ENCODE measurements at regions not wholly inside any gene's neighbourhood (a gene's known extent, or its start where the extent isn't known, plus 50 kb on each side); places are given as distances from the start of the nearest gene placed in this dataset.
A peak's percentile ranks its signal among the peaks of the same experiment; 100 is the strongest.

DNA sequence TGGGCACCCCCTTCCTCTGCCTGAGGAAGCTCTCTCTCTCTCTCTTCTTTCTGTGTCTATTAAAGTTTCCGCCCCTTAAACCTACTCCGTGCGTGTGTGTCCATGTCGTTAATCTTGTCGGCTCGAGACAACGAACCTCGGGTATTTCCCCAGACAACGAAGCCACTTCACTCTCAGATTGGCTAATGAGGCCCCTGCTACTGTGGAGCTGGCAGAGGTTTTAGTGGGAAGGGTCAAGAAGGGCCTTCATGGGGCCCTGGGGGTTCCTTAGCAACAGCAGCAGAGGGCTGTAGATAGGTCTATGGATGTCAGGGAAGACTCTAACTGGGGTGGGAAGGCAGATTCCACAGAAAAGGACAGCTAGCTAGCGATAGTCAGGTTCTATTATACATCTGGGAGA is 239.8 kb upstream of the RAB4A start:
- no peak overlapping the region for H3K9ac ChIP-seq
- H3K9me3 ChIP-seq (replicated peaks in 1 of 11): no peaks in the 10 kb centered on the region
- H3K27me3 ChIP-seq: peaks cover 37 to 92% (median 76%) of the 10 kb centered on the region in 11 experiments
- H3K27ac ChIP-seq: no peak overlapping the region
- peaks cover 28 to 96% (median 60%) of the 10 kb centered on the region in 10 experiments for H3K4me1 ChIP-seq
- peaks cover 0 to 23% (median 0%) of the 10 kb centered on the region in 11 experiments; a peak in 6 of 22 replicates for H4K20me1 ChIP-seq
- no peak overlapping the region for H3K4me3 ChIP-seq
- H3K36me3 ChIP-seq: no peaks in the 10 kb centered on the region
- no peak for TF ChIP-seq Cebpa-rat (IDR thresholded peaks at IDR 0.05)
- H3K4me2 ChIP-seq: peak overlapping the region in 1 of 11 experiments; percentile 15; a peak in 1 of 22 replicates

GRCh38 chr1:229031481-229032341 is 239.2 kb upstream of the RAB4A start:
- H3K9me3 ChIP-seq (replicated peaks in 1 of 11): no peaks in the 10 kb centered on the region
- no peaks in the 10 kb centered on the region for H3K36me3 ChIP-seq
- peaks cover 0 to 26% (median 0%) of the 10 kb centered on the region in 11 experiments; a peak in 6 of 22 replicates for H4K20me1 ChIP-seq
- no peak overlapping the region for H3K9ac ChIP-seq
- H3K27me3 ChIP-seq: peaks cover 37 to 93% (median 83%) of the 10 kb centered on the region in 11 experiments
- no peak overlapping the region for H3K27ac ChIP-seq
- H3K4me3 ChIP-seq: no peak overlapping the region
- H3K4me2 ChIP-seq: peak overlapping the region in 2 of 11 experiments; percentile 86 to 93; a peak in 1 of 22 replicates
- TF ChIP-seq Cebpa-rat (IDR thresholded peaks at IDR 0.05): no peak
- peaks cover 35 to 96% (median 63%) of the 10 kb centered on the region in 10 experiments for H3K4me1 ChIP-seq

- no peaks in the 10 kb centered on the region for H3K9me3 ChIP-seq (replicated peaks in 1 of 11)
- peaks cover 32 to 96% (median 60%) of the 10 kb centered on the region in 10 experiments for H3K4me1 ChIP-seq
- H3K4me3 ChIP-seq: no peak overlapping the region; a peak in 1 of 20 replicates
- no peak overlapping the region for H3K27ac ChIP-seq
- H3K4me2 ChIP-seq: peak overlapping the region in 5 of 11 experiments; percentile 45 to 93 (median 66); a peak in 10 of 22 replicates
- H4K20me1 ChIP-seq: peaks cover 0 to 26% (median 0%) of the 10 kb centered on the region in 11 experiments; a peak in 6 of 22 replicates
- TF ChIP-seq Cebpa-rat (IDR thresholded peaks at IDR 0.05): no peak
- no peak overlapping the region for H3K9ac ChIP-seq
- H3K27me3 ChIP-seq: peaks cover 40 to 94% (median 84%) of the 10 kb centered on the region in 11 experiments
- H3K36me3 ChIP-seq: no peaks in the 10 kb centered on the region
These were observed 238.5 kb upstream of the RAB4A start for GRCh38 chr1:229032375-229032774.

DNA sequence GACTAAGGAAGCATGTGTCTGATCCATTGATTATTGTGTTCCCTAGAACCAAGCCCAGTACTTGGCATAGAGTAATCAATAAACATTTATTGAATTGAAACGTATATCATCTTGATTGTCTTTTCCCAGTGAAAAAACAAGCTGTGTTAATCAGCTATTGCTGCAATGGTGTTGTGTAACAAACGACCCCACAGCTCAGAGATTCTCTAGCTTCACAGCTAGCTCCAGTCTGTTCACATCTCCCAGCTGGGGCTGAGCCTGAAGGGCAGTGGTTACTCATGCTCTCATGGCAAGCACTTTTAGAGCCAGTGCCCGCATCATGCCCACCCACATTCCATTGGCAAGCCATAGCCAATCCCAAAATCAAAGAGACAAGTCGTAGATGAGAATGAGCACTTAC is 237.4 kb upstream of the RAB4A start:
- Histone ChIP-seq H3K4me2 (peak overlapping the region in 6 of 11 experiments; percentile 25 to 93 (median 64); a peak in 10 of 22 replicates), H3K4me3 (no peak overlapping the region; a peak in 1 of 20 replicates), H3K4me1 (peaks cover 23 to 92% (median 50%) of the 10 kb centered on the region in 10 experiments), H3K27me3 (peaks cover 51 to 95% (median 93%) of the 10 kb centered on the region in 11 experiments), H3K36me3 (no peaks in the 10 kb centered on the region), H3K9me3 (replicated peaks in 1 of 11) (no peaks in the 10 kb centered on the region), H3K27ac (no peak overlapping the region), H4K20me1 (peaks cover 0 to 26% (median 0%) of the 10 kb centered on the region in 11 experiments; a peak in 6 of 22 replicates), H3K9ac (no peak overlapping the region)
- TF ChIP-seq Cebpa-rat (IDR thresholded peaks at IDR 0.05): 0 out of 22 replicates have a peak, but pooled peaks of 1 of the 11 experiments have one; percentile 12

DNA sequence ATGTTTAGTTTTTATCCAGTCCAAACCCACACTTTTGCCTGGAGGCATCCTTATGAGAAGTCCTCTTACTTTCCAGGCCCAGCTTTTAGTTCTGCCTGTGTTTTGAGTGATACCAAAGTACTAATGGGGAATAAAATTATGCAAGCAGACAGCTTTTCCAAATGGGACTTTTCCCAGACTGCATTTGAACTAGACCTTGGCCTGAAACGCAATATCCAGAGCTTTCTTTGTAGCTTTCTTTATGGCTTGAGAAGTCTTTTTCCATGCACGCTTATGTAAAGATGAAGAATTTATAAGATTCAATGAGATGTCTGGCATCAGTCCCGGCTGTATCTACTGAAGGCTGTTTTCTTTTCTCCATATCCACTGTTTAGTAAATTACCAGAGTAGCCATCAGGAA is 236.6 kb upstream of the RAB4A start:
- Histone ChIP-seq H3K9me3 (replicated peaks in 1 of 11) (peaks cover 0 to 8% (median 0%) of the 10 kb centered on the region in 11 experiments; a peak in 1 of 22 replicates), H3K4me3 (no peak overlapping the region), H3K4me2 (peak overlapping the region in 5 of 11 experiments; percentile 67 to 94 (median 86); a peak in 9 of 22 replicates), H4K20me1 (peaks cover 0 to 26% (median 0%) of the 10 kb centered on the region in 11 experiments; a peak in 6 of 22 replicates), H3K27me3 (peaks cover 57 to 95% (median 93%) of the 10 kb centered on the region in 11 experiments), H3K9ac (no peak overlapping the region), H3K27ac (no peak overlapping the region), H3K4me1 (peaks cover 21 to 84% (median 45%) of the 10 kb centered on the region in 10 experiments), H3K36me3 (no peaks in the 10 kb centered on the region)
- TF ChIP-seq Cebpa-rat (IDR thresholded peaks at IDR 0.05): no peak

DNA sequence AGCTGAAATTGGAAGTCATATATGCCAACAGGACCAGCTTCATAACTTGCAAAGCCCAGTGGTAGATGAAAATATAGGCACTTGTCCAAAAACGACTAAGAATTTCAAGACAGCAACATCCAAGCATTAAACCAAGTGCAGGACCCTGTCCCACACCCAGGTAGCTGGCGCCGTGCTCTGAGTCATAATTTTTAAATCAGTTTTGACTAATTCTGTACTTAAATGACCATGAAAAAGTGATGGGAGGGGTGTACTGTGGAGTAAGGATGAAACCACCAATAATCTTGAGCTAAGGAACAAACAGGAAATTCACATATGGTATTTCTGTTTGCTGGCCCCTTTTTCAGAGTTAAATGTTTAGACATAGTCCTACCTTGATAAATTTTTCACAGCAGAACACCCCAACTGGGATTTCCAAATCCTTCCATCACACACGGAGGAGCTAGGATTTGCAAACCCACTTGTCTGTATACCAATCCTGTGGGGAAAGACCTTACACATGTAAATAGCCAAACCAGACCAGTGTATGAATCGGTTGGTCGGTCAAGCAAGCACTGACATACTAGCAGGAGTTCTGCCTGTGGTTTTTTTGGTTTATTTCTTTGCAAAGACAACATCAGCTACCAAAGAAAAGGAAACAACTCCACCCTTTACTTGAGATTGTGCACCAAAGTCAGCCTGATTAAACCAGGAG is 235.7 kb upstream of the RAB4A start:
- Histone ChIP-seq H3K9me3 (replicated peaks in 1 of 11) (peaks cover 0 to 9% (median 0%) of the 10 kb centered on the region in 11 experiments; a peak in 1 of 22 replicates), H3K27me3 (peaks cover 57 to 95% (median 93%) of the 10 kb centered on the region in 11 experiments), H4K20me1 (peaks cover 0 to 26% (median 0%) of the 10 kb centered on the region in 11 experiments; a peak in 6 of 22 replicates), H3K4me2 (peak overlapping the region; percentile 53 to 94 (median 80)), H3K9ac (peak overlapping the region in 4 of 11 experiments; percentile 5 to 63 (median 34); a peak in 5 of 22 replicates), H3K27ac (peak overlapping the region in 4 of 11 experiments; percentile 52 to 78 (median 68); a peak in 8 of 22 replicates), H3K4me3 (peak overlapping the region in 3 of 10 experiments; percentile 16 to 50 (median 35); a peak in 3 of 20 replicates), H3K36me3 (no peaks in the 10 kb centered on the region), H3K4me1 (peaks cover 21 to 75% (median 42%) of the 10 kb centered on the region in 10 experiments)
- TF ChIP-seq Cebpa-rat (IDR thresholded peaks at IDR 0.05): 0 out of 22 replicates have a peak, but pooled peaks of 1 of the 11 experiments have one; percentile 11

DNA sequence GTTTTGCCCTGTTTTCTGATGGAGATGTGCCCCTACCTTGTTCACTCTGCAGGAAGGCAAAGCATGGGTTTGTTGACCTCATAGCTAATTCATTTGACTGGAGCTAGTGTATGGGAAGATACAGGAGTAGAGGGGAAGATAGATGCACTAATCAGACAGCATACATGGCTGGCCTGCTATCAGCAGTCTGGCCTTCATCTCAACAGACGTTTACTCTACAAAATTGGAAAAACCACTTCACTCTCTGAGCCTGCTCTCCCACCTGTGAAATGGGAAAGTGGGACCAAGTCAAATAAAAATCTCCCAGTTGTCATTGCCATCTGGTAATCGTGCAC is 235.2 kb upstream of the RAB4A start:
- Histone ChIP-seq H3K9me3 (replicated peaks in 1 of 11) (peaks cover 0 to 9% (median 0%) of the 10 kb centered on the region in 11 experiments; a peak in 1 of 22 replicates), H3K4me1 (peaks cover 21 to 70% (median 42%) of the 10 kb centered on the region in 10 experiments), H3K27me3 (peaks cover 57 to 95% (median 92%) of the 10 kb centered on the region in 11 experiments), H4K20me1 (peaks cover 0 to 26% (median 0%) of the 10 kb centered on the region in 11 experiments; a peak in 6 of 22 replicates), H3K9ac (peak overlapping the region in 4 of 11 experiments; percentile 5 to 63 (median 34); a peak in 5 of 22 replicates), H3K27ac (peak overlapping the region in 5 of 11 experiments; percentile 37 to 78 (median 60); a peak in 9 of 22 replicates), H3K4me2 (peak overlapping the region; percentile 53 to 94 (median 80)), H3K36me3 (no peaks in the 10 kb centered on the region), H3K4me3 (peak overlapping the region in 4 of 10 experiments; percentile 16 to 50 (median 28); a peak in 8 of 20 replicates)
- no peak for TF ChIP-seq Cebpa-rat (IDR thresholded peaks at IDR 0.05)

DNA sequence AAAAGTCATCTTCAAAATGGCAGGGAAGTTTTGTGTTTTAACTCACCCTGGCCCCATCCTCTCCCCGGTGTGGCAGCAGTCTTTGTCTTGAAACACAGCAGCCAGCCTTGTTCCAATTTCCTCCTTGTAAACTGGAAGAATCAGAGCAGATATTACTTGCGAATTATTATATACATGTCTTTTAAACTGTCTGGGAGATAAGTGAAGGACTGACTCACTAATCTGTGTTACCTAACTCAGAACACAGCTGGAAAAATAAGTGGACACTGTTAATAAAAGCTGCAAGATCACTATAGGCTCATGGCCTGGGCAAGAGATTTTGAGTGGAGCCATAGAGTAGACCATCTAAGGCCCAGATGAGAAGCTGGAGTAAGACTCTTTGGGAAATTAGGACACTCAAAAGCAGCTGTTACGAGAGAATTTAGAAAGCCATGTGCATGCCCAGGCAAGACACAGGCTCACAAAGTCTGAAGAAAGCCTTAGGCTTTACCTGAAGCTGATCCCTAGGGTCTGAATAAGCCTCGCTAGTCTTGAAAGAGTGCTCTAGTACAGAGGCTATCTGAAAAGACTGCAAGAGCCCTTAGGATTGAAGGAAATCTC is 233.0 kb upstream of the RAB4A start:
- no peaks in the 10 kb centered on the region for H3K36me3 ChIP-seq
- H3K27me3 ChIP-seq: peaks cover 42 to 92% (median 89%) of the 10 kb centered on the region in 11 experiments
- H3K27ac ChIP-seq: no peak overlapping the region
- H3K4me2 ChIP-seq: peak overlapping the region in 1 of 11 experiments; percentile 4; a peak in 1 of 22 replicates
- no peak overlapping the region for H3K4me3 ChIP-seq
- H4K20me1 ChIP-seq: peaks cover 0 to 26% (median 0%) of the 10 kb centered on the region in 11 experiments; a peak in 6 of 22 replicates
- peaks cover 0 to 12% (median 0%) of the 10 kb centered on the region in 11 experiments; a peak in 3 of 22 replicates for H3K9me3 ChIP-seq (replicated peaks in 1 of 11)
- TF ChIP-seq Cebpa-rat (IDR thresholded peaks at IDR 0.05): no peak
- H3K4me1 ChIP-seq: peaks cover 21 to 62% (median 38%) of the 10 kb centered on the region in 10 experiments
- no peak overlapping the region for H3K9ac ChIP-seq
